Peyer's patch (tissue), 4 donors: ENCODE measurements at regions not wholly inside any gene's neighbourhood (a gene's known extent, or its start where the extent isn't known, plus 50 kb on each side); places are given as distances from the start of the nearest gene placed in this dataset.

Experiments used
- DNase-seq, 3 donors: peaks; one replicate each; pipeline ENCODE4 v3.0.0-alpha.2; 2017 to 2019
- H3K27ac ChIP-seq, 4 donors: fragments of 200-600 bp; sonication (generic); one replicate each; pipeline ENCODE4 v1.5.1; 2016 to 2019
- H3K27me3 ChIP-seq, 2 donors: fragments of 200-600 bp; sonication (generic); one replicate each; pipeline ENCODE4 v1.5.1; 2019
- H3K36me3 ChIP-seq, 3 donors: fragments of 200-600 bp; sonication (generic); one replicate each; pipeline ENCODE4 v1.5.1; 2016 to 2019
- H3K4me1 ChIP-seq, 4 donors: fragments of 200-600 bp; sonication (generic); one replicate each; pipeline ENCODE4 v1.5.1; 2016 to 2019
- H3K4me3 ChIP-seq, 4 donors: fragments of 200-600 bp; sonication (generic); 1 replicate in 3 of 4; 2 replicates in 1 of 4; pipeline ENCODE4 v1.5.1; 2016 to 2019; ENCODE audit warnings: mild to moderate bottlenecking in 1 of 4
- H3K9me3 ChIP-seq, 4 donors: fragments of 200-600 bp; sonication (generic); one replicate each; pipeline ENCODE4 v1.5.1; 2016 to 2019; ENCODE audit warnings: mild to moderate bottlenecking in 1 of 4
- POLR2A ChIP-seq, 2 donors: fragments of 450-650 bp; IDR thresholded peaks; one replicate each; pipeline ENCODE4 v1.5.1; 2017; ENCODE audit warnings: antibody characterized with exemption in 2 of 2, mild to moderate bottlenecking in 2 of 2, moderate library complexity in 2 of 2
- TF ChIP-seq, protein P1 (sequence below), 6 experiments: fragments of 450-650 bp in 4 of 6; fragments of 200-600 bp in 2 of 6; sonication (generic) in 1 of 6; IDR thresholded peaks; one replicate each; pipeline ENCODE4 v1.5.1; 2017 to 2019; ENCODE audit warnings: antibody characterized with exemption in 6 of 6, mild to moderate bottlenecking in 3 of 6, moderate library complexity in 1 of 6

- no peaks in the 10 kb centered on the region for H3K36me3 ChIP-seq
- H3K27ac ChIP-seq: no peak overlapping the region
- no peak for DNase-seq
- H3K9me3 ChIP-seq: no peaks in the 10 kb centered on the region
- H3K27me3 ChIP-seq: no peaks in the 10 kb centered on the region
- peaks cover 0 to 14% (median 0%) of the 10 kb centered on the region in 4 donors for H3K4me1 ChIP-seq
- no peak for TF ChIP-seq POLR2A (IDR thresholded peaks at IDR 0.05)
- TF ChIP-seq, protein P1, sequence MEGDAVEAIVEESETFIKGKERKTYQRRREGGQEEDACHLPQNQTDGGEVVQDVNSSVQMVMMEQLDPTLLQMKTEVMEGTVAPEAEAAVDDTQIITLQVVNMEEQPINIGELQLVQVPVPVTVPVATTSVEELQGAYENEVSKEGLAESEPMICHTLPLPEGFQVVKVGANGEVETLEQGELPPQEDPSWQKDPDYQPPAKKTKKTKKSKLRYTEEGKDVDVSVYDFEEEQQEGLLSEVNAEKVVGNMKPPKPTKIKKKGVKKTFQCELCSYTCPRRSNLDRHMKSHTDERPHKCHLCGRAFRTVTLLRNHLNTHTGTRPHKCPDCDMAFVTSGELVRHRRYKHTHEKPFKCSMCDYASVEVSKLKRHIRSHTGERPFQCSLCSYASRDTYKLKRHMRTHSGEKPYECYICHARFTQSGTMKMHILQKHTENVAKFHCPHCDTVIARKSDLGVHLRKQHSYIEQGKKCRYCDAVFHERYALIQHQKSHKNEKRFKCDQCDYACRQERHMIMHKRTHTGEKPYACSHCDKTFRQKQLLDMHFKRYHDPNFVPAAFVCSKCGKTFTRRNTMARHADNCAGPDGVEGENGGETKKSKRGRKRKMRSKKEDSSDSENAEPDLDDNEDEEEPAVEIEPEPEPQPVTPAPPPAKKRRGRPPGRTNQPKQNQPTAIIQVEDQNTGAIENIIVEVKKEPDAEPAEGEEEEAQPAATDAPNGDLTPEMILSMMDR (IDR thresholded peaks at IDR 0.05): no peak
- no peak overlapping the region for H3K4me3 ChIP-seq
Measured at GRCh38 chr14:104278214-104278534, 139.8 kb downstream of the KIF26A start.

DNA sequence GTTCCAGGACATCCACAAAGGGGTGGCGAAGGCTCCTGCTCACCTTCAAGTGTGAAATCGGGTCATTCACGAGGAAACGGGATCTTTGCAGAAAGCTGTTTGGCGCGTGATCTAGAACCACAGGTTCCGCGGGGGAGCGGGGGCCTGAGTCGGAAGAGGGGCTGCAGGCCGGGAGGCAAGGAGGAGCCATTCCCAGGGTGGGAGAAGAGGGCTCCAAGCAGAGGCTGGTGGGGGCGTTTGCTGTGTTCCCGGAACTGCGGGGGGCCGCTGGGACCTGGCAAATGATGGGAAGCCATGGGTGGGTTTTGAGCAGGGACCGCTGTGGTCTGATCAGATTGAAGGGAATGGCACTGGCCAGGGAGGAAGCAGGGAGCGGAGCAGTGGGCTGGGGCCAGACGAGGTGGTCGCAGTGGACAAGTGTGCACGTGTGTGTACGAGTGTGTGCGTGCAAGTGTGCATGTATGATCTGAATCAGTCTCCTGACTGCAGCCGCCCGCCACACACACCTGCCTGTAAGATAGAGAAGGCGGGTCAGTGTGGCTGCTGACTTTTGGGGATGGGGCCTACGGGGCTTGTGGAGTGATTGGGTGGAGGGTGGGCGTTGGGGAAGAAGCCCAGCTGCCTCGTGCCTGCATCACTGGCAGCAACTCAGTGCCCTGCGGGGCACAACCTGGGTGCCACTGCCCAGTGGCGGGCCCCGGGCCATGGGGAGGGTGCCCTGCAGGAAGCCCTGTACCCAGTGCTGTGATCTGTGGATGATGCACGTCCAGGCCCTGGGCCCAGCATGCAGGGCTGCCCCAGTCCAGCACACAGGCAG is 141.9 kb downstream of the KIF26A start:
- peak in 2 of 3 donors; percentile 32 to 42 for DNase-seq
- Histone ChIP-seq H3K4me1 (peaks cover 0 to 28% (median 0%) of the 10 kb centered on the region in 4 donors), H3K4me3 (no peak overlapping the region), H3K9me3 (no peaks in the 10 kb centered on the region), H3K27me3 (no peaks in the 10 kb centered on the region), H3K36me3 (no peaks in the 10 kb centered on the region), H3K27ac (no peak overlapping the region)
- no peak for TF ChIP-seq POLR2A (IDR thresholded peaks at IDR 0.05)
- TF ChIP-seq, protein P1 (IDR thresholded peaks at IDR 0.05): no peak

- Histone ChIP-seq H3K4me1 (peaks cover 0 to 28% (median 0%) of the 10 kb centered on the region in 4 donors), H3K27me3 (no peaks in the 10 kb centered on the region), H3K36me3 (no peaks in the 10 kb centered on the region), H3K9me3 (no peaks in the 10 kb centered on the region), H3K4me3 (no peak overlapping the region), H3K27ac (no peak overlapping the region)
- DNase-seq: peak in 2 of 3 donors; percentile 25 to 44
- TF ChIP-seq POLR2A (IDR thresholded peaks at IDR 0.05): no peak
- TF ChIP-seq, protein P1 (IDR thresholded peaks at IDR 0.05): no peak
Measured at GRCh38 chr14:104280902-104281767, 142.7 kb downstream of the KIF26A start.

DNA sequence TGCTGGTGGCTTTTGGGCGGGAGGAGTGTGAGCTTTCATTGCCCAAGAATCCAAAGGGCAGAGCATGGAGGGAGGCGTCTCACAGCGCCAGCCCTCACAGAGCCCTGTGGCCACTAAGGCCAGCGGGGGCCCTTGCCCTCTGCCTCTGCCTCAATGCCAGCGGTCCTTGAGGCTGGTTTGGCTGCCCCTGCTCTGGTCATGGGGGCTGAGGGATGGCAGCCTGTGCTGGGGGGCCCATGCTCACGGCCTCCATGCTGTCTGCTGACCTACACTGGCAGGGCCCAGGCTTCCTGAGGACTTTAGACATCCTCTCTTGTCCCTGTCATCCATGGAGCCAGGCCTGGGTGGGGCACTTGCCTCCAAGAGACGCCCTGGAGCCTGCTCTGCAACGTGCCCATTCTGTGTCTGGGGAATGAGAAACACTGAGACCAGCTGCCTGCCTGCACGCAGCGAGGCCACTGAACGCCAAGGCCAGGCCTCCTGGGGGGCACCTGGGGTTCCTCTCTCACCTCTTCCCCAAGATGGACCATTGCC is 143.4 kb downstream of the KIF26A start:
- no peak for TF ChIP-seq POLR2A (IDR thresholded peaks at IDR 0.05)
- no peaks in the 10 kb centered on the region for H3K27me3 ChIP-seq
- H3K36me3 ChIP-seq: no peaks in the 10 kb centered on the region
- H3K4me3 ChIP-seq: no peak overlapping the region
- no peaks in the 10 kb centered on the region for H3K9me3 ChIP-seq
- peak in 2 of 3 donors; percentile 45 to 61 for DNase-seq
- peaks cover 0 to 28% (median 0%) of the 10 kb centered on the region in 4 donors for H3K4me1 ChIP-seq
- no peak overlapping the region for H3K27ac ChIP-seq

GRCh38 chr14:104282332-104283196 is 144.2 kb downstream of the KIF26A start:
- Histone ChIP-seq H3K9me3 (no peaks in the 10 kb centered on the region), H3K27ac (peak overlapping the region in 1 of 4 donors; percentile 42), H3K4me3 (no peak overlapping the region), H3K27me3 (no peaks in the 10 kb centered on the region), H3K4me1 (peaks cover 0 to 28% (median 0%) of the 10 kb centered on the region in 4 donors), H3K36me3 (no peaks in the 10 kb centered on the region)
- DNase-seq: peak in 2 of 3 donors; percentile 42 to 60
- TF ChIP-seq, protein P1 (IDR thresholded peaks at IDR 0.05): no peak
- peak in 1 of 2 donors; percentile 12 for TF ChIP-seq POLR2A (IDR thresholded peaks at IDR 0.05)
